HEK293 (cell line): ENCODE measurements at regions not wholly inside any gene's neighbourhood (a gene's known extent, or its start where the extent isn't known, plus 50 kb on each side); places are given as distances from the start of the nearest gene placed in this dataset.
A peak's percentile ranks its signal among the peaks of the same experiment; 100 is the strongest.

Experiments
- CTCF ChIA-PET: fragments of 350-600 bp; formaldehyde crosslinking; extraction: SDS; loops from one replicate; lab custom pipeline; 2021; ENCODE audit warnings: antibody characterized with exemption; lab: Yijun Ruan, JAX
- POLR2A ChIA-PET: fragments of 300-600 bp; formaldehyde crosslinking; extraction: SDS; loops from one replicate; lab custom pipeline; 2020; ENCODE audit warnings: antibody characterized with exemption, inconsistent platforms; lab: Yijun Ruan, JAX
- H3K27ac ChIP-seq: fragments of 200-500 bp; sonication (Bioruptor generic); 2 replicates; pipeline ENCODE4 v1.5.1; 2014; ENCODE audit warnings: low read depth, low read length, control low read depth, inconsistent platforms; ENCODE audit errors: extremely low read depth
- H3K36me3 ChIP-seq, 2 experiments: fragments of 200-500 bp in 1 of 2; sonication (Bioruptor generic) in 1 of 2; 1 replicate in 1 of 2; 2 replicates in 1 of 2; pipeline ENCODE4 v1.5.1; 2014 to 2017; ENCODE audit warnings: inconsistent platforms in 2 of 2, low read length in 2 of 2; ENCODE audit not compliant: control insufficient read depth in 2 of 2, insufficient read depth in 1 of 2
- H3K4me1 ChIP-seq: fragments of 200-500 bp; sonication (Bioruptor generic); 2 replicates; pipeline ENCODE4 v1.5.1; 2014; ENCODE audit warnings: mild to moderate bottlenecking, low read length, inconsistent platforms; ENCODE audit not compliant: control insufficient read depth, insufficient read depth
- H3K4me3 ChIP-seq: 2 replicates; pipeline ENCODE4 v1.5.1; 2011; ENCODE audit warnings: low read depth, mild to moderate bottlenecking, control low read depth, low read length, moderate library complexity
- H3K9me3 ChIP-seq: fragments of 200-500 bp; sonication (Bioruptor generic); 2 replicates; pipeline ENCODE4 v1.5.1; 2014; ENCODE audit warnings: low read depth, low read length, inconsistent platforms; ENCODE audit not compliant: control insufficient read depth, insufficient read depth
- GLIS1 ChIP-seq: fragments of 450-650 bp; formaldehyde crosslinking; IDR thresholded peaks from 2 replicates; pipeline ENCODE4 v1.5.1; 2016; ENCODE audit warnings: missing biosample characterization, missing genetic modification characterization
- HOXD13 ChIP-seq: sonication (generic); formaldehyde crosslinking; IDR thresholded peaks from 2 replicates; pipeline ENCODE4 v1.8.0; 2022; ENCODE audit warnings: missing genetic modification reagents, borderline replicate concordance
- SCRT2 ChIP-seq: fragments of 450-650 bp; formaldehyde crosslinking; IDR thresholded peaks from 2 replicates; pipeline ENCODE4 v1.5.1; 2016; ENCODE audit warnings: missing biosample characterization, missing genetic modification characterization
- ZBTB7A ChIP-seq: fragments of 450-650 bp; formaldehyde crosslinking; IDR thresholded peaks from 2 replicates; pipeline ENCODE4 v1.5.1; 2016; ENCODE audit warnings: low read depth, missing biosample characterization, missing genetic modification characterization
- ZNF132 ChIP-seq: fragments of 450-650 bp; formaldehyde crosslinking; IDR thresholded peaks from 2 replicates; pipeline ENCODE4 v1.5.1; 2017; ENCODE audit warnings: missing biosample characterization, missing genetic modification characterization, borderline replicate concordance
- ZNF214 ChIP-seq: fragments of 450-650 bp; formaldehyde crosslinking; IDR thresholded peaks from 2 replicates; pipeline ENCODE4 v1.5.1; 2017; ENCODE audit warnings: missing biosample characterization, mild to moderate bottlenecking, missing genetic modification characterization, borderline replicate concordance
- ZNF274 ChIP-seq, 2 experiments: fragments of 200-500 bp in 1 of 2; fragments of 450-650 bp in 1 of 2; sonication (Bioruptor generic) in 1 of 2; formaldehyde crosslinking in 1 of 2; IDR thresholded peaks; 2 replicates each; pipeline versions ENCODE4 v1.5.1 to v1.6.1; 2014 to 2016; ENCODE audit warnings: borderline replicate concordance in 1 of 2, inconsistent platforms in 1 of 2, low read length in 1 of 2, missing biosample characterization in 1 of 2, missing genetic modification characterization in 1 of 2
- ZNF394 ChIP-seq: fragments of 450-650 bp; formaldehyde crosslinking; IDR thresholded peaks from 2 replicates; pipeline ENCODE4 v1.5.1; 2016; ENCODE audit warnings: missing biosample characterization, missing genetic modification characterization, mild to moderate bottlenecking, moderate library complexity, borderline replicate concordance
- ZNF549 ChIP-seq: fragments of 450-650 bp; IDR thresholded peaks from 2 replicates; pipeline ENCODE4 v1.5.1; 2018; ENCODE audit warnings: missing biosample characterization, missing genetic modification characterization, mild to moderate bottlenecking, inconsistent platforms, moderate library complexity
- ZSCAN4 ChIP-seq: fragments of 450-650 bp; formaldehyde crosslinking; IDR thresholded peaks from 2 replicates; pipeline ENCODE4 v1.5.1; 2017; ENCODE audit warnings: missing biosample characterization, missing genetic modification characterization
- TF ChIP-seq, protein P1 (sequence below): fragments of 450-650 bp; formaldehyde crosslinking; conservative IDR thresholded peaks from 2 replicates; pipeline ENCODE4 v1.5.1; 2016; ENCODE audit warnings: low read depth, missing biosample characterization, missing genetic modification characterization
- TF ChIP-seq, protein P2 (sequence below): fragments of 450-650 bp; formaldehyde crosslinking; IDR thresholded peaks from 2 replicates; pipeline ENCODE4 v1.5.1; 2016; ENCODE audit warnings: missing biosample characterization, missing genetic modification characterization, low read depth
- TF ChIP-seq, protein P3 (sequence below): fragments of 450-650 bp; formaldehyde crosslinking; conservative IDR thresholded peaks from 2 replicates; pipeline ENCODE4 v1.5.1; 2016; ENCODE audit warnings: low read depth, missing biosample characterization, missing genetic modification characterization

GRCh38 chr13:32840989-32841713 lies 175.1 kb upstream of the KL start:
- no peaks in the 10 kb centered on the region for H3K36me3 ChIP-seq
- POLR2A ChIA-PET, result no interaction called here
- no peak overlapping the region for H3K4me3 ChIP-seq
- CTCF ChIA-PET, result no interaction called here
- TF ChIP-seq ZBTB7A (tag by site-specific recombination) (no peak), ZNF549 (tag by site-specific recombination) (no peak), ZNF214 (no peak)
- TF ChIP-seq, protein P1, sequence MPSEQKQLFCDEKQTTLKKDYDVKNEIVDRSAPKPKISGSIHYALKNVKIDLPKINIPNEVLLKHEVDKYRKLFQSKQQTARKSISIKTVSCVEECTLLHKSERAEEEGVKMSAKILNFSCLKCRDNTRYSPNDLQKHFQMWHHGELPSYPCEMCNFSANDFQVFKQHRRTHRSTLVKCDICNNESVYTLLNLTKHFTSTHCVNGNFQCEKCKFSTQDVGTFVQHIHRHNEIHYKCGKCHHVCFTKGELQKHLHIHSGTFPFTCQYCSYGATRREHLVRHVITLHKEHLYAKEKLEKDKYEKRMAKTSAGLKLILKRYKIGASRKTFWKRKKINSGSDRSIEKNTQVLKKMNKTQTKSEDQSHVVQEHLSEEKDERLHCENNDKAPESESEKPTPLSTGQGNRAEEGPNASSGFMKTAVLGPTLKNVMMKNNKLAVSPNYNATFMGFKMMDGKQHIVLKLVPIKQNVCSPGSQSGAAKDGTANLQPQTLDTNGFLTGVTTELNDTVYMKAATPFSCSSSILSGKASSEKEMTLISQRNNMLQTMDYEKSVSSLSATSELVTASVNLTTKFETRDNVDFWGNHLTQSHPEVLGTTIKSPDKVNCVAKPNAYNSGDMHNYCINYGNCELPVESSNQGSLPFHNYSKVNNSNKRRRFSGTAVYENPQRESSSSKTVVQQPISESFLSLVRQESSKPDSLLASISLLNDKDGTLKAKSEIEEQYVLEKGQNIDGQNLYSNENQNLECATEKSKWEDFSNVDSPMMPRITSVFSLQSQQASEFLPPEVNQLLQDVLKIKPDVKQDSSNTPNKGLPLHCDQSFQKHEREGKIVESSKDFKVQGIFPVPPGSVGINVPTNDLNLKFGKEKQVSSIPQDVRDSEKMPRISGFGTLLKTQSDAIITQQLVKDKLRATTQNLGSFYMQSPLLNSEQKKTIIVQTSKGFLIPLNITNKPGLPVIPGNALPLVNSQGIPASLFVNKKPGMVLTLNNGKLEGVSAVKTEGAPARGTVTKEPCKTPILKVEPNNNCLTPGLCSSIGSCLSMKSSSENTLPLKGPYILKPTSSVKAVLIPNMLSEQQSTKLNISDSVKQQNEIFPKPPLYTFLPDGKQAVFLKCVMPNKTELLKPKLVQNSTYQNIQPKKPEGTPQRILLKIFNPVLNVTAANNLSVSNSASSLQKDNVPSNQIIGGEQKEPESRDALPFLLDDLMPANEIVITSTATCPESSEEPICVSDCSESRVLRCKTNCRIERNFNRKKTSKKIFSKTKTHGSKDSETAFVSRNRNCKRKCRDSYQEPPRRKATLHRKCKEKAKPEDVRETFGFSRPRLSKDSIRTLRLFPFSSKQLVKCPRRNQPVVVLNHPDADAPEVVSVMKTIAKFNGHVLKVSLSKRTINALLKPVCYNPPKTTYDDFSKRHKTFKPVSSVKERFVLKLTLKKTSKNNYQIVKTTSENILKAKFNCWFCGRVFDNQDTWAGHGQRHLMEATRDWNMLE (tag by site-specific recombination), result no peak
- TF ChIP-seq, protein P2, sequence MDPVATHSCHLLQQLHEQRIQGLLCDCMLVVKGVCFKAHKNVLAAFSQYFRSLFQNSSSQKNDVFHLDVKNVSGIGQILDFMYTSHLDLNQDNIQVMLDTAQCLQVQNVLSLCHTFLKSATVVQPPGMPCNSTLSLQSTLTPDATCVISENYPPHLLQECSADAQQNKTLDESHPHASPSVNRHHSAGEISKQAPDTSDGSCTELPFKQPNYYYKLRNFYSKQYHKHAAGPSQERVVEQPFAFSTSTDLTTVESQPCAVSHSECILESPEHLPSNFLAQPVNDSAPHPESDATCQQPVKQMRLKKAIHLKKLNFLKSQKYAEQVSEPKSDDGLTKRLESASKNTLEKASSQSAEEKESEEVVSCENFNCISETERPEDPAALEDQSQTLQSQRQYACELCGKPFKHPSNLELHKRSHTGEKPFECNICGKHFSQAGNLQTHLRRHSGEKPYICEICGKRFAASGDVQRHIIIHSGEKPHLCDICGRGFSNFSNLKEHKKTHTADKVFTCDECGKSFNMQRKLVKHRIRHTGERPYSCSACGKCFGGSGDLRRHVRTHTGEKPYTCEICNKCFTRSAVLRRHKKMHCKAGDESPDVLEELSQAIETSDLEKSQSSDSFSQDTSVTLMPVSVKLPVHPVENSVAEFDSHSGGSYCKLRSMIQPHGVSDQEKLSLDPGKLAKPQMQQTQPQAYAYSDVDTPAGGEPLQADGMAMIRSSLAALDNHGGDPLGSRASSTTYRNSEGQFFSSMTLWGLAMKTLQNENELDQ (tag by site-specific recombination), result no peak
- H3K9me3 ChIP-seq, result no peaks in the 10 kb centered on the region
- no peaks in the 10 kb centered on the region for H3K4me1 ChIP-seq
- H3K27ac ChIP-seq, result no peak overlapping the region

GRCh38 chr13:32845952-32846950 lies 170.0 kb upstream of the KL start:
- POLR2A ChIA-PET, result no interaction called here
- H3K4me3 ChIP-seq, result no peak overlapping the region
- no peaks in the 10 kb centered on the region for H3K9me3 ChIP-seq
- CTCF ChIA-PET, result no interaction called here
- no peak overlapping the region for H3K27ac ChIP-seq
- H3K36me3 ChIP-seq, result no peaks in the 10 kb centered on the region
- peaks cover 4% of the 10 kb centered on the region for H3K4me1 ChIP-seq
- TF ChIP-seq, protein P3, sequence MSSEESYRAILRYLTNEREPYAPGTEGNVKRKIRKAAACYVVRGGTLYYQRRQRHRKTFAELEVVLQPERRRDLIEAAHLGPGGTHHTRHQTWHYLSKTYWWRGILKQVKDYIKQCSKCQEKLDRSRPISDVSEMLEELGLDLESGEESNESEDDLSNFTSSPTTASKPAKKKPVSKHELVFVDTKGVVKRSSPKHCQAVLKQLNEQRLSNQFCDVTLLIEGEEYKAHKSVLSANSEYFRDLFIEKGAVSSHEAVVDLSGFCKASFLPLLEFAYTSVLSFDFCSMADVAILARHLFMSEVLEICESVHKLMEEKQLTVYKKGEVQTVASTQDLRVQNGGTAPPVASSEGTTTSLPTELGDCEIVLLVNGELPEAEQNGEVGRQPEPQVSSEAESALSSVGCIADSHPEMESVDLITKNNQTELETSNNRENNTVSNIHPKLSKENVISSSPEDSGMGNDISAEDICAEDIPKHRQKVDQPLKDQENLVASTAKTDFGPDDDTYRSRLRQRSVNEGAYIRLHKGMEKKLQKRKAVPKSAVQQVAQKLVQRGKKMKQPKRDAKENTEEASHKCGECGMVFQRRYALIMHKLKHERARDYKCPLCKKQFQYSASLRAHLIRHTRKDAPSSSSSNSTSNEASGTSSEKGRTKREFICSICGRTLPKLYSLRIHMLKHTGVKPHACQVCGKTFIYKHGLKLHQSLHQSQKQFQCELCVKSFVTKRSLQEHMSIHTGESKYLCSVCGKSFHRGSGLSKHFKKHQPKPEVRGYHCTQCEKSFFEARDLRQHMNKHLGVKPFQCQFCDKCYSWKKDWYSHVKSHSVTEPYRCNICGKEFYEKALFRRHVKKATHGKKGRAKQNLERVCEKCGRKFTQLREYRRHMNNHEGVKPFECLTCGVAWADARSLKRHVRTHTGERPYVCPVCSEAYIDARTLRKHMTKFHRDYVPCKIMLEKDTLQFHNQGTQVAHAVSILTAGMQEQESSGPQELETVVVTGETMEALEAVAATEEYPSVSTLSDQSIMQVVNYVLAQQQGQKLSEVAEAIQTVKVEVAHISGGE (tag by site-specific recombination), result no peak
- TF ChIP-seq HOXD13 (no peak), ZNF274 (IDR thresholded peaks at IDR 0.05; ENCODE audit: low read length) (no peak), ZNF274 (tag by site-specific recombination; IDR thresholded peaks at IDR 0.05; ENCODE audit: borderline replicate concordance) (no peak), ZNF132 (tag by site-specific recombination) (no peak), ZSCAN4 (tag by site-specific recombination) (no peak), ZNF394 (tag by site-specific recombination) (no peak), GLIS1 (tag by site-specific recombination) (peak; percentile 86), SCRT2 (tag by site-specific recombination) (0 out of 2 replicates have a peak, but pooled peaks have one; percentile 29)
